GM06990 (cell line): ENCODE measurements at regions not wholly inside any gene's neighbourhood (a gene's known extent, or its start where the extent isn't known, plus 50 kb on each side); places are given as distances from the start of the nearest gene placed in this dataset.

Source experiments
- DNase-seq: peaks from one replicate; pipeline ENCODE4 v3.0.0-alpha.2; 2011; ENCODE audit not compliant: insufficient read length; ENCODE audit errors: extremely low read depth
- H3K27me3 ChIP-seq: replicated peaks from 2 replicates; pipeline ENCODE4 v1.6.0; 2011; ENCODE audit warnings: low read length; ENCODE audit not compliant: control insufficient read depth, insufficient read depth
- H3K36me3 ChIP-seq: 2 replicates; pipeline ENCODE4 v1.5.1; 2011; ENCODE audit warnings: low read length; ENCODE audit not compliant: control insufficient read depth, insufficient read depth
- H3K4me3 ChIP-seq: replicated peaks from 2 replicates; pipeline ENCODE4 v1.5.1; 2011; ENCODE audit warnings: low read depth, mild to moderate bottlenecking, control low read depth, low read length
- TF ChIP-seq, protein P1 (sequence below): IDR thresholded peaks from 2 replicates; pipeline ENCODE4 v1.5.1; 2011; ENCODE audit warnings: low read length, control low read depth, mild to moderate bottlenecking, inconsistent platforms; ENCODE audit not compliant: insufficient read depth, poor library complexity, severe bottlenecking

DNA sequence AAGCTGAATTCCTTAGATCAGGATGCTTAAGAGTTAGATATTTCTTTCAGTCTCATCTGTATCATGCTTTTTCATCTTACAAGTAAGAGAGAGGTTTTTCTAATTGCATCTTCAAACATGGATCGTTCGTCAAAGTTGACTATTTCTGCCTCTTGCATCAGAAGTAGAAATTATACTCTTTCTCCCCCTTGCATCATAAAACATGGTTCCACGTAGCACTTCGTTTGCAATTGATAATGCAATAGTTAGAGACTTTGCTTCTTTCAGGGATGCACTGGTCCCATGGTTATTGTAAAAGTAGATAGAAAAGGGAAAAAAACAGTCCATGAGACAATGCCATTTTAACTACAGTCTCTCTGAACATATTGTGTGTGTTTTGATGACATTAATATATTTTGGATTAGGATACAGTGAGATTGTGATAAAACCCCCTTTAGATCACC lies 75.1 kb upstream of the PARD3B start:
- TF ChIP-seq, protein P1, sequence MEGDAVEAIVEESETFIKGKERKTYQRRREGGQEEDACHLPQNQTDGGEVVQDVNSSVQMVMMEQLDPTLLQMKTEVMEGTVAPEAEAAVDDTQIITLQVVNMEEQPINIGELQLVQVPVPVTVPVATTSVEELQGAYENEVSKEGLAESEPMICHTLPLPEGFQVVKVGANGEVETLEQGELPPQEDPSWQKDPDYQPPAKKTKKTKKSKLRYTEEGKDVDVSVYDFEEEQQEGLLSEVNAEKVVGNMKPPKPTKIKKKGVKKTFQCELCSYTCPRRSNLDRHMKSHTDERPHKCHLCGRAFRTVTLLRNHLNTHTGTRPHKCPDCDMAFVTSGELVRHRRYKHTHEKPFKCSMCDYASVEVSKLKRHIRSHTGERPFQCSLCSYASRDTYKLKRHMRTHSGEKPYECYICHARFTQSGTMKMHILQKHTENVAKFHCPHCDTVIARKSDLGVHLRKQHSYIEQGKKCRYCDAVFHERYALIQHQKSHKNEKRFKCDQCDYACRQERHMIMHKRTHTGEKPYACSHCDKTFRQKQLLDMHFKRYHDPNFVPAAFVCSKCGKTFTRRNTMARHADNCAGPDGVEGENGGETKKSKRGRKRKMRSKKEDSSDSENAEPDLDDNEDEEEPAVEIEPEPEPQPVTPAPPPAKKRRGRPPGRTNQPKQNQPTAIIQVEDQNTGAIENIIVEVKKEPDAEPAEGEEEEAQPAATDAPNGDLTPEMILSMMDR, result no peak
- Histone ChIP-seq H3K4me3 (no peak overlapping the region), H3K27me3 (no peaks in the 10 kb centered on the region; the same call in 1 of the 2 replicates), H3K36me3 (no peaks in the 10 kb centered on the region)
- no peak for DNase-seq

DNA sequence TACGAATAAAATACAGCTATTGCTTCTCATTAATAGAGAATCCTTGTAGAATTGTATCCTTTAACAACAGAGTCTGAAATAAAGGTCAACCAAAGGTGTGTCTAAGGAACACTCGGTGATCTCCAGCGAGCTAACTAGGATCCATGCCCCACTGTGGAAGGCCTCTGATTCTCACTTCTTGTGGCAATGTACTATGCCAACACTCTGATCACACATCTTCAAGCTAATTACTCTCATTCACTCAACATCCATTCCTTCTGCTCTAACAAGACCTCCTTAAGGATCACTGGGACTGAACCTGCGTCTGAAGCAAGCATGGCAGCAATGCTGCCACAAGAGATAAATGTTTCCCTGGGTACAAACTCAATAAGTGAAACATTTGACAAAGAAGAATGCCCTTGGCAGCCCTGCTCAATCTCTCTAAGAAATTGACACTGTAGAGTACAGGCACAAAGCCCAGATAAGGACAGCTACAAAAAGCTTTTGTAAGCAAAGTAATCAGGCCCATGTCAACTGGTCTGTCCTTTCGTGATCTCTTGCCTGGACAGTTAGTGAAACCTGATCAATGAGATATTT lies 74.6 kb upstream of the PARD3B start:
- no peaks in the 10 kb centered on the region; the same call in 1 of the 2 replicates for H3K27me3 ChIP-seq
- DNase-seq, result no peak
- H3K4me3 ChIP-seq, result no peak overlapping the region
- no peaks in the 10 kb centered on the region for H3K36me3 ChIP-seq
- TF ChIP-seq, protein P1, result no peak

DNA sequence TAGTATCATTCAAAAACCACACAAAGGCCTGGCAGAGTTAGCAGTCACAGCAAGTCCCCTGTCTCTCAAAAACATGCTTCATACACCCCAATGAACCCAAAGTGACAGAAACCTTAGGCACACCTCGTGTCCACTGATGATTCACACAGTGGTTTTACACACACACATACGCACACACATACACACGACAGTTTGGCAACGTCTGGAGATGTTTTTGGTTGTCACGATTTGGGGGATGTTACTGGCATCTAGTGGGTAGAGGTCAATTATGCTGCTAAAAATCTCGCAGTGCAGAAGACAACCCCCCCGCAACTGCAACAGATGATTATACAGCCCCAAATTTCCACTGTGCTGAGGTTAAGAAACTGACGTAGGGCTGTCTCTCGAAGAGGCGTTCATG lies 72.9 kb upstream of the PARD3B start:
- TF ChIP-seq, protein P1, result no peak
- H3K4me3 ChIP-seq, result no peak overlapping the region
- H3K36me3 ChIP-seq, result no peaks in the 10 kb centered on the region
- DNase-seq, result no peak
- no peaks in the 10 kb centered on the region; the same call in 1 of the 2 replicates for H3K27me3 ChIP-seq

DNA sequence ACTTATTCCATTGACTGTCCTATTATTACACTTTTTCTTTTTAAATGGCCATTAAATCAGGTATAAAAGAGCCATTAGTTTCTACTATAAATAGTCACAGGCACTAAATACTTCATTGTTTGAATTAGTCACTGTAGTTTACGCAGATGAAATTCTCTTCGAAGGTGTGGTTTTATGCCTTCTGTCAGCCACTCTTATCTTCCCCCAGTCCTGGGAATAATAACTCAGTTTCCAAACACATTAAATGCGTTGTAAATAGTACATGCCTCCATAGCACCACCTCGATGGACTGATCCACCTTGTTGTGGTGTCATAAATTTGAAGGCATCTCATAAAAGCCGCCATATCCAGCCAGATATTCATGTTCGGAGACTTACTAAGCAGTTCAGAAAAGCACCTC lies 72.1 kb upstream of the PARD3B start:
- H3K4me3 ChIP-seq, result no peak overlapping the region
- TF ChIP-seq, protein P1, result no peak

DNA sequence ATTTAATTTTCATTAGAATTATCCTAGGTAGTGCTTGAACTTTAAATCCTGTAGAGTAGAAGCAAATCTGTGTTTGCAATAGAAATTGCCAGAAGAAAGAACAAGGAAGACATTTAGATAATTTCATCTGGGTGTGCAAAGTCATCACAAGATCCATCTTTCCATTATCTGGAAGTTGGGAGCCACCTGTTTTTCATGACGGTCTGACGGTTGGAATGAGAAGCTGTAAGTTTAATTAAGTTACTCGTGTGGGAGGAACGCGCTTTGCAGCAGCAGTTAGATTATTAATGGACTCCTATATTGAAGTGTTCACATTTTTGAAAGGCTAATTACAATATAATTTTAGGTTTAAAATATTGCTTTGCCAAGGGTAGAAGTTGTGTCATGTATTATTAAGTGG lies 69.9 kb upstream of the PARD3B start:
- TF ChIP-seq, protein P1, result no peak
- no peaks in the 10 kb centered on the region for H3K36me3 ChIP-seq
- no peak overlapping the region for H3K4me3 ChIP-seq
- no peaks in the 10 kb centered on the region; the same call in 1 of the 2 replicates for H3K27me3 ChIP-seq
- no peak for DNase-seq

More for the DNA sequence above, 72.1 kb upstream of the PARD3B start:
- Histone ChIP-seq H3K36me3 (no peaks in the 10 kb centered on the region), H3K27me3 (no peaks in the 10 kb centered on the region; the same call in 1 of the 2 replicates)
- no peak for DNase-seq

DNA sequence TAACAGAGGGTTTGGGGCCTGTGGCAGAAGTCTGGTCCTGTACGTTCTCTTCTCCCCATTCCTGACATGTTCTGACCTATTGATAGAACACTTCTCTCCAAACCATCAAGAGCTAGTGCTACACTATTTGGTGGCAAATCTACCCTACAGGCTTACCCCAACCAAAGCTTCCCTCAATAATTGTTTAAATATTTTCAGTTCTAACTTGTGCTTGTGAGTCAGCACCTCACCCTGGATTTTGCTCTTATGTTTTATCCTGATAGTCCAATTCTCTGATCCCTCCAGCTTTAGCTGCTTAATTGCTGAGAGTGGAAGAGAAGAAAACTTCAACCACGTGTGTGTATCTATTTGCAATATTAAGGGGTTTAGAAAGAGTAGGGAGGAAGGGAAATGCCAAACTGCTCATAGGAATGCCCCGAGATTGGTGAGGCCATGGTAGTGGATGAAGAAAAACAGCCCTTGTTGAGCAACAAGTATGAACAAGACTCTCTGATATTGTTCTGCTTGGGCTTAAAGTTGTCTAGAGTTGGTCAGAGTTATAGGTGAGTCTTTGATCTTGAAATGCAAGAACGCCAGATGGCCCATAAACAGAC lies 67.8 kb upstream of the PARD3B start:
- H3K27me3 ChIP-seq, result no peaks in the 10 kb centered on the region; the same call in none of the 2 replicates
- no peaks in the 10 kb centered on the region for H3K36me3 ChIP-seq
- TF ChIP-seq, protein P1, result no peak
- no peak overlapping the region for H3K4me3 ChIP-seq
- no peak for DNase-seq
